ENCODE measurements at regions not wholly inside any gene's neighbourhood (a gene's known extent, or its start where the extent isn't known, plus 50 kb on each side); places are given as distances from the start of the nearest gene placed in this dataset.
"Not testable (repeated sequence)": the region's sequence is repeated elsewhere in the genome, so short reads cannot be mapped to it uniquely, and the experiment has no call there.

DNA sequence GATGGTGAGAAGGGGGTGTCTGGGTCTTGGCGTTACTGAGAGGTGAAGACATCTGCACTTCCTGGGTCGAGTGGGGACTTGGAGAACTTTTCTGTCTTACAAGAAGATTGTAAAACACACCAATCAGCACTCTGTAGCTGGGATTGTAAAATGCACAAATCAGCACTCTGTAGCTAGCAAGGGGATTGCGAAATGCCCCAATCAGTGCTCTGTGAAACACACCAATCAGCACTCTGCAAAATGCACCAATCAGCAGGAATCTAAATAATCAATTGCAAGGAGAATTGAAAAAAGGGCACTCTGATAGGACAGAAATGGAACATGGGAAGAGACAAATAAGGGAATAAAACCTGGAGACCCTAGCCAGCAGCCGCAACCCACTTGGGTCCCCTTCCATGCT is 376.1 kb upstream of the SFSWAP start:
- Histone ChIP-seq H3K27ac (ENCODE audit: low read length) (no peak overlapping the region), H3K9ac (ENCODE audit: low read depth, low read length) (no peak overlapping the region), H3K9me3 (ENCODE audit: insufficient read depth, low read depth, low read length) (no peaks in the 10 kb centered on the region), H3K36me3 (ENCODE audit: insufficient read depth, low read depth, low read length) (no peaks in the 10 kb centered on the region), H3K4me3 (ENCODE audit: low read length) (no peak overlapping the region), H3K4me1 (ENCODE audit: insufficient read depth, low read length) (no peaks in the 10 kb centered on the region), H3K27me3 (ENCODE audit: insufficient read depth, low read length) (no peaks in the 10 kb centered on the region)

DNA sequence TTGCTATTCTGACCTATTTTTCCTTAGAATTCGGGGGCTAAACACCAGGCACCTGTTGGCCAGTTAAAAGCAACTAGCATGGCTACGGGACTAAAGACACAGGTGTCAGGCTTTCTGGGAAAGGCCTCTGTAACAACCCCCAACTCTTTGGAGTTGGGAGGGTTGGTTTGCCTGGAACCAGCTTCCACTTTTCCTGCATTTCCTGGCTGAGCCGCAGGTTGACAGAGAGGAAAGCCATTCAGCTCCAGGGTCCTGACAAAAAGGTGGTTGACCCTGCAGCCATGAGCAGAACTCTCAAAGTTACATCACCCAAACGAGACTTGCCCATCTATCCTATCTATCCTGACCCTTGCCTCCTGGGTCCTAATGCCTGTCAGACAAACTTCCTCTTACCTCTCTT is 375.4 kb upstream of the SFSWAP start:
- H3K36me3 ChIP-seq (ENCODE audit: insufficient read depth, low read depth, low read length): no peaks in the 10 kb centered on the region
- no peak overlapping the region for H3K4me3 ChIP-seq (ENCODE audit: low read length)
- H3K4me1 ChIP-seq (ENCODE audit: insufficient read depth, low read length): no peaks in the 10 kb centered on the region
- no peaks in the 10 kb centered on the region for H3K9me3 ChIP-seq (ENCODE audit: insufficient read depth, low read depth, low read length)
- no peak overlapping the region for H3K9ac ChIP-seq (ENCODE audit: low read depth, low read length)
- H3K27me3 ChIP-seq (ENCODE audit: insufficient read depth, low read length): no peaks in the 10 kb centered on the region
- no peak overlapping the region for H3K27ac ChIP-seq (ENCODE audit: low read length)

DNA sequence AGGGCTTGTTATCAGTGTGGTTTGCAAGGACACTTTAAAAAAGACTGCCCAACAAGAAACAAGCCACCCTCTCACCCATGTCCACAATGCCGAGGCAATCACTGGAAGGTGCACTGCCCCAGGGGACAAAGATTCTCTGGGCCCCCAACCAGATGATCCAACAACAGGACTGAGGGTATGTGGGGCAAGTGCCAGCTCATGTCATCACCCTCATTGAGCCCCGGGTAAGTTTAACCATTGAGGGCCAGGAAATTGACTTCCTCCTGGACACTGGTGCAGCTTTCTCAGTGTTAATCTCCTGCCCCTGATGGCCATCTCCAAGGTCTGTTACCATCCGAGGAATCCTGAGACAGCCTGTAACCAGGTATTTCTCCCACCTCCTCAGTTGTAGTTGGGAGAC is 373.0 kb upstream of the SFSWAP start:
- H3K9ac ChIP-seq (ENCODE audit: low read depth, low read length); H3K27me3 ChIP-seq (ENCODE audit: insufficient read depth, low read length); H3K4me3 ChIP-seq (ENCODE audit: low read length); H3K9me3 ChIP-seq (ENCODE audit: insufficient read depth, low read depth, low read length); H3K27ac ChIP-seq (ENCODE audit: low read length); H3K4me1 ChIP-seq (ENCODE audit: insufficient read depth, low read length); H3K36me3 ChIP-seq (ENCODE audit: insufficient read depth, low read depth, low read length): not testable (repeated sequence)

DNA sequence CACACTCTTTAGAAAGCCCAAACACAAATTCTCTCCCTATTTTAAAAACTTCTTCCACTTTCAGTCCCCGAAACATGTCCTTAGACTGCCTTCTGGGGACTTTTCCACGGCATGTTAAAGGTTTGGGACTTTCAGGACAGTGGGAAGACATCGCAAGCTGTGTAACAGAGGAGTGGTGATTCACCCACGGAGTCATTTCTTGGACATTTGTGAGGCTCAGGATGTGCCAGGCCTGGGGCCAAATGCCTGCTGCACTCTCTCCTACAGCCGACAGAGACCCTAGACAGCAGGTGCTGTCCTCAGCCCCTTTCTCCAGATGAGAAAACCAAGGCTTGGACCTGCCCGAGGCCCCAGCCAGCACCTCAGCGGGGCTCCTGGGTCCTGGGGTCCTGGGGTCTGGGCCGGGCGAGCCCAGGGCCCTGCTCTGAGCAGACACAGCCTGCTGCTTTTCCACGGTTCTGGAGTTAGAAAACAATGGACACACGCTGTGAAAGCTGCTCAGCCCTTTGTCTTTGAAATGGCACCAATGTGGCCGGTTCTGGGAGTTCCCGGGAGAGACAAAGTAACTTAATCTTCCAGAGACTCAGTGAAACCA is 370.2 kb upstream of the SFSWAP start:
- 0 out of 2 replicates have a peak, but pooled peaks cover 3% of the 10 kb centered on the region for H3K4me1 ChIP-seq (ENCODE audit: insufficient read depth, low read length)

DNA sequence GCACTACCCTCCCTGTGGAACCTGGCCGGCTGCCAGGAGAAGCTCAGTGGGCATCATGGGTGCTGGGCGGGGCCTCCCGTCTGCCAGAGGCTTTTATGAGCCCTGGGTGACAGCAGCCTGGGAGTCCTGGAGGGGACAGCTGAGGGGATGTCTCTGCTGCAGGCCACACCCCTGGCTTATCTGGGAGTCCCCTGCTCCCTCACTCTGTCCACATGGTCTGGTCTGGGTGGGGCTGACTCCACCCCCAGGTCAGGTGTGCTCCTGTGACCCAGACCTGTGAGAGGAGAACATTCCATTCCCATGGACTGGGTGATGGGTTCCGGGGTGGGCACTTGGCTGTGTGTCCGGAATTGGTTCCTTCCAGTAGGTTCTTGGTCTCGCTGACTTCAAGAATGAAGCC is 369.3 kb upstream of the SFSWAP start:
- H3K4me1 ChIP-seq (ENCODE audit: insufficient read depth, low read length); H3K4me3 ChIP-seq (ENCODE audit: low read length); H3K27me3 ChIP-seq (ENCODE audit: insufficient read depth, low read length); H3K9me3 ChIP-seq (ENCODE audit: insufficient read depth, low read depth, low read length); H3K36me3 ChIP-seq (ENCODE audit: insufficient read depth, low read depth, low read length); H3K9ac ChIP-seq (ENCODE audit: low read depth, low read length); H3K27ac ChIP-seq (ENCODE audit: low read length): not testable (repeated sequence)

More for the DNA sequence above, 370.2 kb upstream of the SFSWAP start:
- H3K27ac ChIP-seq (ENCODE audit: low read length): no peak overlapping the region
- no peaks in the 10 kb centered on the region for H3K27me3 ChIP-seq (ENCODE audit: insufficient read depth, low read length)
- H3K4me3 ChIP-seq (ENCODE audit: low read length): peak overlapping the region; percentile 6; the same call in 1 of the 2 replicates
- H3K36me3 ChIP-seq (ENCODE audit: insufficient read depth, low read depth, low read length): no peaks in the 10 kb centered on the region
- no peaks in the 10 kb centered on the region for H3K9me3 ChIP-seq (ENCODE audit: insufficient read depth, low read depth, low read length)
- H3K9ac ChIP-seq (ENCODE audit: low read depth, low read length): no peak overlapping the region

DNA sequence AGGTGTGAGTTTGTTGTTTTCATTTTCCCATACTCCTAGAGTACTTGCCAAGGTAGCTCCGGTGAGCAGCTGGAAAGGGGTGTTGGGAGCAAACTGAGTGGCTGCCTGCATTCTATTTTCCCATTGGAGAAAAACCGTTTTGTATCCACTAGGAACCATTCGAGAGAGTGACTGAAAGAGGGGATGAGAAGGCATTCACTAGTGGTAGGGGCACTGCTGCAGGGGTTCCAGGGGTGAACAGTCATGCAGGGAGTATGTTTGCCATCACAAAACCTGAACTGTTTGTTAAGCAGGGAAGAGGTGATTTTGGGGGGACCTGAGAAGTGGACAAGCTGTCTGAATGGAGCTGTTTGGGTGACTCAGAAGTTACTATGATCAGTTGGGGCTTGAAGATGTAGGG is 367.5 kb upstream of the SFSWAP start:
- not testable (repeated sequence) for H3K9ac ChIP-seq (ENCODE audit: low read depth, low read length); H3K27ac ChIP-seq (ENCODE audit: low read length); H3K4me3 ChIP-seq (ENCODE audit: low read length); H3K27me3 ChIP-seq (ENCODE audit: insufficient read depth, low read length); H3K36me3 ChIP-seq (ENCODE audit: insufficient read depth, low read depth, low read length); H3K4me1 ChIP-seq (ENCODE audit: insufficient read depth, low read length); H3K9me3 ChIP-seq (ENCODE audit: insufficient read depth, low read depth, low read length)

DNA sequence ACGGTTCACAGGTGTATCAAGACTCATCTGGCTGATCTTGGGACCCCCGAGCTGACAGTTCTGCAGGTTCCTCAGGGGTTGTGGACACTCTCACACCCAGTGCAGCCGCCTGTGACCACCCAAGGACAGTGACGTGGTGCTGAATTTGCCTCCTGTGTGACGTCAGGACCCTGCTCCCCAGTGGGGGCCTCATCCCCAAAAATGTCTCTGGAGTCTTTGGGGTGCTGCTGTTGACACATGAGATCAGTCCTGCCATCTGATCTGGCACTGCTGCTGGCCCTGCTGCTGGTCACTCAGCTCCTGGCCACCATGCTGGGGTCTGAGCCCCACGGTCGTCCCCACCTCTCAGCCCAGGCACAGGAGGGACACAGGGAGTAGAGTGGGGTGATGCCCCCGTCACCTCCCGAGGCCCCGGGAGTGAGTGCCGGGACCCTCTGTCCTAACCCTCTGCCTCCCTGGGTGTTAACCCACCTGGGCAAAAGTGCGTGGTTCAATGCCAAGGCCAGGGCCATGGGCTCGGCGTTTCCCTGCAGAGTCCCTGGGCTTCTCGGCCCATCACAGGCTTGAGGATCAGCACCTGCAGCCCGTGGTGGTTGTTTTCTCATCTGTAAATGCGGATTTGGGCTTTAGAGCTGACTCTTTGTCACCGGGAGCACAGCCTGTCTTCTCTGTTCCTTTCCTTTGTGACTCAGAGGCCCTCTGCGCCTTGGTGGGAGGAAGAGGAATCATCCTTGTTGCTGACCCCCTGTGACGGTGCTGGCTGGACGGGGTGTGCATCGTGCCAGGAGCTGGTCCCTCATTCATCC is 366.0 kb upstream of the SFSWAP start:
- H3K9ac ChIP-seq (ENCODE audit: low read depth, low read length); H3K27me3 ChIP-seq (ENCODE audit: insufficient read depth, low read length); H3K36me3 ChIP-seq (ENCODE audit: insufficient read depth, low read depth, low read length); H3K9me3 ChIP-seq (ENCODE audit: insufficient read depth, low read depth, low read length); H3K4me3 ChIP-seq (ENCODE audit: low read length); H3K4me1 ChIP-seq (ENCODE audit: insufficient read depth, low read length); H3K27ac ChIP-seq (ENCODE audit: low read length): not testable (repeated sequence)

DNA sequence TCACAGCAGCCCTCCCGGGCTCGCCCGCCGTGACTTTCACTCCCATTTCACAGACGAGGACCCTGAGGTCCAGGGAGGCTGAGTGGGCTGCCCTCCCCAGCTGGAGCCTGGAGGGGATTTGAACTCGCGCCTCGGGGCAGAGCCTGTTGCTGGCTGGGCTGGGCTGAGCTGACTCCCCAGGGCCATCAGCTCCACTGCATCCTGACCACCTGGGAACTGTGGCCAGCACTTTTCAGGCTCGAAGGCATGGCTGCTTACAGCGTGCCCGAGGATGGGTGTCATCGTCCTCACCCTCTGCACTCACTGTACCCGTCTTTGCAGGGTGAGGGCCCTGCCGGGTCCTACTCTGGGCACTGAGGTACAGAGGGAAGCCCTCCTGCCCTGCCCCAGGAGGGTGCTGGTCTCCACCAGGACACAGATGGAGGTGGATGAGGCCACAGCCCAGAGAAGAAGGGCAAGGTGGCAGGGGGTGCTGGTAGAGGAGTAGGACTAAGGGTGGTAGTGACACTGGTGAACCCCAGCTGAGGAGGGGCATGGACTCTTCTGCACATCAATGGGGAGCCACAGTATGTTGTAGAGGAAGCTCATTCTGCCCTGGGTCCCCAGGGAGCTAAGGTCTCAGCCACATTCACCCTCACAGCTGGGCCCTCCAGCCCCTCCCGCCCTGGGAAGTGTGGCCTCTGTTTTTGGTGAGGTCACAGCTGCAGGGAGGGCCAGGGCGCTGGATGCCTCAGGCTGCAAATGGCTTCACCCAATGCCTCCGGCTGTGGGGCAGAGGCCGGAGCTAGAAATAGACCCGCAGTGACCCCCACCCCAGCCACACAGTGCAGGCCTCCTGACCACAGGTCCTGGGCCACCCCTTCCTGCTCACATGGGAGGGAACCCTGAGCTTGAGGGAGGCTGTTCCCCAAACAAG is 365.1 kb upstream of the SFSWAP start:
- H3K9ac ChIP-seq (ENCODE audit: low read depth, low read length): no peak overlapping the region
- H3K36me3 ChIP-seq (ENCODE audit: insufficient read depth, low read depth, low read length): no peaks in the 10 kb centered on the region
- no peaks in the 10 kb centered on the region for H3K9me3 ChIP-seq (ENCODE audit: insufficient read depth, low read depth, low read length)
- no peak overlapping the region for H3K27ac ChIP-seq (ENCODE audit: low read length)
- no peaks in the 10 kb centered on the region for H3K27me3 ChIP-seq (ENCODE audit: insufficient read depth, low read length)
- H3K4me1 ChIP-seq (ENCODE audit: insufficient read depth, low read length): peaks cover 8% of the 10 kb centered on the region; the same call in 1 of the 2 replicates
- H3K4me3 ChIP-seq (ENCODE audit: low read length): no peak overlapping the region

DNA sequence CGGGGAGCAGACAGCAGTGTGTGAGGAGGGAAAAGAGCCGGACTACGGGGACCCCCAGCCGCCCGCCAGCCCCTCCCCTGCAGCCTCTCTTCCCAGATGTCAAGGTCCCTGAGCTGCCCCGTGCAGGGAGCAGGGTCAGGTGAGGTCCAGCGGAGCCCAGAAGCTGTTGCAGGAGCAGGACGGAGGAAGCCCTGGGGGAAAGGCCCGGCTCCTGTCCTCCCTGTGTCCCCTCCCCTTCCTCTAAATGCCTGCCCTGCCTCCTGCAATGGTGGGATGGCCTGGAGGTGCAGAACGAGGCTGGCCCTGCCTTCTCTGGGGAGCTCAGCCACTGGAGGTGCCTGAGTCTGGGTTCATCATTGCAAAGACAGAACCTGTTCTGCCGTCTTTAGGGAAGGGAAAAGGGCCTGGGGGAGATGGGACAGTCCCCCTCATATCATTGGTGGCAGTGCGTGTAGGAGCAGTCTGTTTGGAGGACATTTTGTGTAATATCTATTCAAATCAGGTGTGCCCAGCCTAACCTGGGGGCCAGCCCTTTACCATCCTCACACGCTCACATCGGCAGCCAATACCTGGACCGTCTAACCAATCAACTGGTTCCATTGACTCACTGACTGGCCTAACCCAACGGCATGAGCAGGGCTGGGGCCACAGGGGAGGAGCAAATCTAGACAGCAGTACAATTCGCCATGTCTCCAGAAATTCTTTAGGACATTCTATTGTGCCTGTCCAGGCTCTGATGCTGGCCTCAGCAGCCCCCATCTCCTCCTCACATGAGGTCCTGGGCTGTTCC is 364.1 kb upstream of the SFSWAP start:
- no peaks in the 10 kb centered on the region for H3K27me3 ChIP-seq (ENCODE audit: insufficient read depth, low read length)
- no peak overlapping the region for H3K27ac ChIP-seq (ENCODE audit: low read length)
- no peaks in the 10 kb centered on the region for H3K36me3 ChIP-seq (ENCODE audit: insufficient read depth, low read depth, low read length)
- H3K9me3 ChIP-seq (ENCODE audit: insufficient read depth, low read depth, low read length): no peaks in the 10 kb centered on the region
- no peak overlapping the region for H3K4me3 ChIP-seq (ENCODE audit: low read length)
- no peak overlapping the region for H3K9ac ChIP-seq (ENCODE audit: low read depth, low read length)
- peaks cover 6% of the 10 kb centered on the region; the same call in 1 of the 2 replicates for H3K4me1 ChIP-seq (ENCODE audit: insufficient read depth, low read length)

DNA sequence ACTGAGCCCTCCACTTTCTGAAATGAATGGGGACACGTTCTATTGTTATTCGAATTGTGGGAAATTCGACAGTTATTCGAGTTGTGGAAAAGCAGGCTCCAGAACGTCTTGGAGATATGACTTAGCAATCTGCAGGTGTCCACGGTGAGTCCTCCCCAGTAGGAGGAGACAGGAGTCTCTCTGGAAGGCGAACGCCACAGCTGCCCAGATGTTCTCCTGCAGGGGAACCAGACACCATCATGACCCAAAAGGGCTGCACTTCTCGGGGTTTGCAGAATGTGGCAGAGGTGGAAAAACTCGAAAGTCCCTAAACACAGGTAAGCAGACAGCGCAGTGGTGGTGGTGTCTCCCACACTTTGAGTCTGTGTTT is 363.6 kb upstream of the SFSWAP start:
- H3K9ac ChIP-seq (ENCODE audit: low read depth, low read length): no peak overlapping the region
- H3K9me3 ChIP-seq (ENCODE audit: insufficient read depth, low read depth, low read length): no peaks in the 10 kb centered on the region
- H3K4me3 ChIP-seq (ENCODE audit: low read length): no peak overlapping the region
- no peaks in the 10 kb centered on the region for H3K27me3 ChIP-seq (ENCODE audit: insufficient read depth, low read length)
- no peaks in the 10 kb centered on the region for H3K36me3 ChIP-seq (ENCODE audit: insufficient read depth, low read depth, low read length)
- peaks cover 6% of the 10 kb centered on the region; the same call in 1 of the 2 replicates for H3K4me1 ChIP-seq (ENCODE audit: insufficient read depth, low read length)
- no peak overlapping the region for H3K27ac ChIP-seq (ENCODE audit: low read length)

DNA sequence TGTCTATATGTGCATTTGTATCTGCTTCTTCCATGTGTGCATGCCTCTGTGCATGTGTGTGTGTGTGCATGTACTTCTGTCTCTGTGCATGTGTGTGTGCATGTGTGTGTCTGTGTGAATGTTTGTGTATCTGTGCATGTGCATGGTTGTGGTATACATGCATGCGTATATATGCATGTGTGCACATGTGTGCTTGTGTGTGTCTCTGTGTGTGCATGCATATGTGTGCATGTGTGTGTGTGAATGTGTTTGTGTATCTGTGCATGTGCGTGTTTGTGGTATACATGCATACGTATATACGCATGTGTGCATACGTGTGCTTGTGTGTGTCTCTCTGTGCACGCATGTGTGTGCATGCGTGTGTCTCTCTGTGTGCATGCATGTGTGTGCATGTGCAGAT is 363.2 kb upstream of the SFSWAP start:
- Histone ChIP-seq H3K9me3 (ENCODE audit: insufficient read depth, low read depth, low read length) (no peaks in the 10 kb centered on the region), H3K4me3 (ENCODE audit: low read length) (no peak overlapping the region), H3K9ac (ENCODE audit: low read depth, low read length) (no peak overlapping the region), H3K27ac (ENCODE audit: low read length) (no peak overlapping the region), H3K36me3 (ENCODE audit: insufficient read depth, low read depth, low read length) (no peaks in the 10 kb centered on the region), H3K4me1 (ENCODE audit: insufficient read depth, low read length) (peaks cover 6% of the 10 kb centered on the region; the same call in 1 of the 2 replicates), H3K27me3 (ENCODE audit: insufficient read depth, low read length) (no peaks in the 10 kb centered on the region)

All from iPS-20b (cell line).